NCI-H226 (cell line): ENCODE measurements at regions not wholly inside any gene's neighbourhood (a gene's known extent, or its start where the extent isn't known, plus 50 kb on each side); places are given as distances from the start of the nearest gene placed in this dataset.
"Not testable (repeated sequence)": the region's sequence is repeated elsewhere in the genome, so short reads cannot be mapped to it uniquely, and the experiment has no call there.

Experiments
- DNase-seq: peaks from one replicate; pipeline ENCODE4 v3.0.0-alpha.2; 2015

GRCh38 chr3:194250098-194251002 is 100.8 kb downstream of the CPN2 start:
- no peak for DNase-seq

- DNase-seq: no peak
Observed at GRCh38 chr3:194251007-194251406, 100.1 kb downstream of the CPN2 start.

GRCh38 chr3:194251461-194251860 is 99.7 kb downstream of the CPN2 start:
- no peak for DNase-seq

GRCh38 chr3:194251891-194252560 is 99.1 kb downstream of the CPN2 start:
- no peak for DNase-seq

GRCh38 chr3:194253270-194253669 is 97.9 kb downstream of the CPN2 start:
- no peak for DNase-seq

GRCh38 chr3:194254040-194254439 is 97.1 kb downstream of the CPN2 start:
- no peak for DNase-seq

GRCh38 chr3:194255252-194256039 is 95.7 kb downstream of the CPN2 start:
- no peak for DNase-seq

GRCh38 chr3:194256040-194256945 is 94.8 kb downstream of the CPN2 start:
- DNase-seq: no peak

- DNase-seq: no peak
Observed at GRCh38 chr3:194257151-194257621, 93.9 kb downstream of the CPN2 start.

- no peak for DNase-seq
Observed at GRCh38 chr3:194257916-194258668, 93.0 kb downstream of the CPN2 start.

- DNase-seq: peak; percentile 42
Observed at GRCh38 chr3:194259982-194260766, 91.0 kb downstream of the CPN2 start.

- no peak for DNase-seq
Observed at GRCh38 chr3:194261581-194262063, 89.5 kb downstream of the CPN2 start.

GRCh38 chr3:194262176-194262924 is 88.8 kb downstream of the CPN2 start:
- DNase-seq: no peak

- DNase-seq: no peak
Observed at GRCh38 chr3:194262925-194263305, 88.2 kb downstream of the CPN2 start.

GRCh38 chr3:194264631-194265504 is 86.3 kb downstream of the CPN2 start:
- DNase-seq: not testable (repeated sequence)

GRCh38 chr3:194265505-194265892 is 85.6 kb downstream of the CPN2 start:
- peak; percentile 40 for DNase-seq

- no peak for DNase-seq
Observed at GRCh38 chr3:194265996-194266964, 84.8 kb downstream of the CPN2 start.
